Fibroblast of pulmonary artery (primary cell): ENCODE measurements at regions not wholly inside any gene's neighbourhood (a gene's known extent, or its start where the extent isn't known, plus 50 kb on each side); places are given as distances from the start of the nearest gene placed in this dataset.

Source experiments
- DNase-seq: peaks from one replicate; pipeline ENCODE4 v3.0.0-alpha.2; 2010; ENCODE audit warnings: low read depth
- H3K4me3 ChIP-seq: replicated peaks from 2 replicates; pipeline ENCODE4 v1.5.1; 2011; ENCODE audit warnings: low read depth, mild to moderate bottlenecking, control low read depth, low read length, moderate library complexity
- CTCF ChIP-seq: IDR thresholded peaks from 2 replicates; pipeline ENCODE4 v1.5.1; 2011; ENCODE audit warnings: mild to moderate bottlenecking, control low read depth, low read length, inconsistent platforms; ENCODE audit errors: missing control alignments

DNA sequence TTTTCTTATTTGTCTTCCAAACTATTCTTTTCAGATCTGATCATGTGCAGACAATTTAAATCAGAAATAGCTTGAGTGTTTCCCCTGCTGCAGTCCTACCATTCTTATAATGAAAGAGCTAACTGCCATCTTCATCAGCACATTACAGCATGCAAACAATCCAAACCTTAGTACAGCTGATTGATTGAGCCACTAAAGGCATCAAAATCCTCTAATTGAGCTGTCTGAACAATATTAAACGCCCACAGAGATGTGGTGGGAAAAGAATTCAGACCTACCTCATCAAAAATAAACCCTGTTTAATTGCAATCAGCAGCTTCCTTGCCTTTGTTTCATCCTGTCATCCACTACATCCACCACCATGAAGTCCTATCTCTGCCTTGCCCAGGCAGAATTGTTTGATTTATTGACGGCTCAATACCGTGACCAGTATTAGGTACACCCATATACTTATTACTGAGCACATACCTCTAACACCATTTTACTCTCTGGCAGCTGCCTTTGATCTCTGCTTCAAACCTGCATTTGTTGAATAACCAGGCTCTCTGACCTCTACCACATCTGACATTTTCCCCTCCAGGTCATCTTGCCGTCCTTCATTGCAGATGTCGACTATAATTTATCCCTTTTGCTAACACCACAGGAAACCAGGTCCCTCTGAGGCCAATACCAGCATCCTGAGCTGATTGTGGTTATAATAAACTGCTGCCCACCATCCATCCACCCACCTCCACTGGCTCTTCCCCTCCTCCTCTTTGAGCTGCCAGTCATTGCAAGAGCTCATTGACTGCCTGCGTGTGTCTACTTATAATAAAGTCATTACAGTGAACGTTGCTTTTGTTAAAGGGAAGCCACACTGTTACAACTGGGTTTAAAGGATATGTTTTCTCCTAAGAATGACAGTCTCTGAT is 78.5 kb downstream of the RBM43 start:
- DNase-seq: no peak
- H3K4me3 ChIP-seq: no peak overlapping the region
- no peak for TF ChIP-seq CTCF

DNA sequence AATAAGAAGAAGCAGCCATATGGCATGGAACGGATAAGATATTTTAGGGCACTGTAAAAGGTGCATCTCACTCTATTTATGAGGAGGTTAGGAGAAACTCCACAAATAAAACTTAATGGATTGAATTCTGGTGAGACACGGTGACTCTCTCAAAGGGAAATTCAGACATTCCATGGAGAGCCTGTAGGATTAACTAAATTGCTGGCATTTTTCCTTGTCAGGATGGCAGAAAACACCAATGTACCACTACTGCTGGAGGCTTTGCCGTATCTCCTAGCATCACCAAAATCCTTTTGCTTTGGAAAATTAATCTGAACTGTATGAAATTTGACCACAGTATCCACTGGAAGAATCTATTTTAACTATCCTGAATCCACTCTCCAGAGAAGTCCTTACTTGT is 79.3 kb downstream of the RBM43 start:
- no peak overlapping the region for H3K4me3 ChIP-seq
- TF ChIP-seq CTCF: no peak
- no peak for DNase-seq

GRCh38 chr2:151181524-151181923 is 80.1 kb downstream of the RBM43 start:
- no peak for TF ChIP-seq CTCF
- no peak for DNase-seq

DNA sequence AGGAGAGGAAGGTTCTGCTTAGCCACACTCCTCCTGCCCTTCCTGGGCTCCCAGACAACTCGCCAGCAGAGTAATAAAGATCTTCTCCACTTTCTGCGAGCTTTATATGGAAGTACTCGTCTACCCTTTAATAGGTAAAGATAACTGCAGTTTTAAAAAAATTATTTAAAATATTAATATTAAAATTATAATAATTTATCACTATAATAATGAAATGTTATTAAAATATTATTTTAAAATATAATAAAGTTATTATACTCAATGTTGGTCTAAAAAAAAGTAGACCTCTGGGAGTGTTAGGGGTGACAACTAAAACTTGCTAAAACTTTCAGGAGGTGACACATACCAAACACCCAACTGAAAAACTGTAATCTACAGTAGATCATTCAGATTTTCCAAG is 81.5 kb downstream of the RBM43 start:
- H3K4me3 ChIP-seq: no peak overlapping the region
- no peak for TF ChIP-seq CTCF
- no peak for DNase-seq

More at GRCh38 chr2:151181524-151181923, 80.1 kb downstream of the RBM43 start:
- H3K4me3 ChIP-seq: no peak overlapping the region

GRCh38 chr2:151178207-151178606 is 83.5 kb downstream of the RBM43 start:
- TF ChIP-seq CTCF: no peak
- H3K4me3 ChIP-seq: no peak overlapping the region
- no peak for DNase-seq

GRCh38 chr2:151177756-151178155 is 83.9 kb downstream of the RBM43 start:
- no peak for DNase-seq
- no peak overlapping the region for H3K4me3 ChIP-seq
- TF ChIP-seq CTCF: no peak

DNA sequence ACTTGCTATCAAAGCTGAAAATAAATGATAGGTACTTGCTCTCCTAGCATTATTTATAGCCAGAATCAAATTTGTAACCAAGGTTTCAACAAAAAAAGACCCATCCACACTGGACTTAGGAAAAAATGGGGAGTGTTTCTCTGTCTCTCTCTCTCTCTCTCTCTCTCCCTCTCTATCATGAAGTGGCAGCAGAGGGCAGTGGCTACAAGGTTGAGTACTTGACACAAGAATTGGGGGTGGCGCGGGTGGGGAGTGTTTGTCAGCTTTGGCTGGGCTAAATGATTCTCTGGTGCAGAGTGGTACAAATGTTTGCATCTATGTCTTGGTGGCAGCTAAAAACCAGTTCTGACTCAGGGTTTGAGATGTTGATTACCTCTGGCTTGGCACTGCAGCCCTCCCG is 85.0 kb downstream of the RBM43 start:
- H3K4me3 ChIP-seq: no peak overlapping the region
- no peak for DNase-seq
- no peak for TF ChIP-seq CTCF
